SK-N-SH (cell line): ENCODE measurements at regions not wholly inside any gene's neighbourhood (a gene's known extent, or its start where the extent isn't known, plus 50 kb on each side); places are given as distances from the start of the nearest gene placed in this dataset.

Source experiments
- RAD21 ChIP-seq: IDR thresholded peaks from 2 replicates; pipeline ENCODE4 v1.6.1; 2012; ENCODE audit warnings: mild to moderate bottlenecking, low read length
- TF ChIP-seq, protein P1 (sequence below): fragments of 200-600 bp; sonication (generic); IDR thresholded peaks from 2 replicates; pipeline ENCODE4 v1.6.1; 2017; ENCODE audit warnings: antibody characterized with exemption, mild to moderate bottlenecking, moderate library complexity

DNA sequence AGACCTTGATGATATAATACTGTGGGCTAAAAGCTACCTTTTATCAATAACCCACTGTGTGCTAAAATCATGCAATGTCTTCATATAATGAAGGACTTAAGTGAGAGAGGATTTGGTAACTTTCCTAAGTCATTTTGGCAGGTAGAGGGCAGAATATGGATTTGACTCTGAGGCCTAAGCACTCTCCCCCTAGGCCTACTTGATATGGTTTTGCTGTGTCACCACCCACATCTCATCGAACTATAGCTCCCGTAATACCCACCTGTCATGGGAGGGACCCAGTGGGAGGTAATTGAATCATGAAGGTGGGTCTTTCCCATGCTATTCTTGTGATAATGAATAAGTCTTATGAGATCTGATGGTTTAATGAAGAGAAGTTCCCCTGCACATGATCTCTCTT lies 229.7 kb downstream of the GBA3 start:
- TF ChIP-seq, protein P1, sequence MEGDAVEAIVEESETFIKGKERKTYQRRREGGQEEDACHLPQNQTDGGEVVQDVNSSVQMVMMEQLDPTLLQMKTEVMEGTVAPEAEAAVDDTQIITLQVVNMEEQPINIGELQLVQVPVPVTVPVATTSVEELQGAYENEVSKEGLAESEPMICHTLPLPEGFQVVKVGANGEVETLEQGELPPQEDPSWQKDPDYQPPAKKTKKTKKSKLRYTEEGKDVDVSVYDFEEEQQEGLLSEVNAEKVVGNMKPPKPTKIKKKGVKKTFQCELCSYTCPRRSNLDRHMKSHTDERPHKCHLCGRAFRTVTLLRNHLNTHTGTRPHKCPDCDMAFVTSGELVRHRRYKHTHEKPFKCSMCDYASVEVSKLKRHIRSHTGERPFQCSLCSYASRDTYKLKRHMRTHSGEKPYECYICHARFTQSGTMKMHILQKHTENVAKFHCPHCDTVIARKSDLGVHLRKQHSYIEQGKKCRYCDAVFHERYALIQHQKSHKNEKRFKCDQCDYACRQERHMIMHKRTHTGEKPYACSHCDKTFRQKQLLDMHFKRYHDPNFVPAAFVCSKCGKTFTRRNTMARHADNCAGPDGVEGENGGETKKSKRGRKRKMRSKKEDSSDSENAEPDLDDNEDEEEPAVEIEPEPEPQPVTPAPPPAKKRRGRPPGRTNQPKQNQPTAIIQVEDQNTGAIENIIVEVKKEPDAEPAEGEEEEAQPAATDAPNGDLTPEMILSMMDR, result no peak
- TF ChIP-seq RAD21, result no peak
